ENCODE measurements at regions not wholly inside any gene's neighbourhood (a gene's known extent, or its start where the extent isn't known, plus 50 kb on each side); places are given as distances from the start of the nearest gene placed in this dataset.

DNA sequence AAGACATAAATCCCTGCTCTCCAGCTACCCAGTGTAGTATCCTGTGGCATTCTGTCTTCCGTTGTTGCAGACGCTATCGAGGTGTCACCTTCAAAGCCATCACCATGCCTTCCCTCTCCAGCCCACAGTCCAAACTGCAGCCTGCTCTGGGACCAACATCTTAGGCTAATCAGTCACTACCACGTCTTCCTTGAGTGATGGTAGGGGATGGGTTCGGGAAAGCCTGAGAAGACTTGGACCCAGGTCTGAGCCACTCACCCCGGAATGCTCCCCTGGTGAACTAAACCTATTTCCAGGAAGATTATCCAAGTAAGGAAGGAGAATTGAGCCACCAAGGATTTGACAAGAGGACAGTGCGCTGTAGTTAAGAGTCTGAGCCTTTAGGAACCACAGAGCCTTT lies 52.9 kb upstream of the IRX1 start:
- no peak for DNase-seq

DNA sequence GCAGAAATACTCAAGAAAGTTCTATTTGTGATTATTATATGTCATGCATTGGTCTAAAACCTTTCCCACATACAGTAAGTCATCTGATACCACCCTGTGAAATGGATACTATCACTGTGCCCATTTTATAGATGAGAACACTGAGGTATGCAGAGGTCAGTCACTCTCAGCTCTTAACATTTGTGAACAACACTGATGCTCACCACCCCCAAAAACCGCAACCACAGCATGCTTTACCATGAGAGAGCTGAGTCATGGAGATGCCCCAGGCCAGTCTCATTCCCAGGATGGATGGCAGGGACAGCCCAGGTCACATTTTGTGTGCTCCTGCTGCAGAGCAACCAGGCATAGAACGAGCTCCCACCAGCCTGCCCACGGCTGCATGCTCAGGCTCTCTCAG lies 53.5 kb upstream of the IRX1 start:
- no peak for DNase-seq

DNA sequence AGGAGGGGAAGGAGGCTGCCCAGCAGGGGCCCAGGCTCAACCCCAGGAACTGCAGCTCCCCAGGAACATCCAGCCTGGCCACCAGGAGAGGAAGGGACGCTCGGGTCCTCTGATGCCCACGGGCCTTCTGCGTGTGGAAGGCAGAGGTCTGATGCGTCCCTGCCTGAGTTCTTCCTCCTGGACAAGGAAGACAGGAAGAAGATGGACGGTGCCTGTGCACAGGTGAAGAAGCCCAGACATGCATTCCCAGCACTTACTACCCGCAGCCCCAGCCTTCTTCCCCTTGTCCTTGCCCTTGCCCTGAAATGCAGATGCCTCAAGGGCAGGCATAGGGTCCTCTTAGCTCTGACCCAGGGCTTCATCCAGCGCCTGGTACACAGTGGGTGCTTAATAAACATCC lies 56.7 kb upstream of the IRX1 start:
- no peak for DNase-seq

- DNase-seq, result no peak
Measured at GRCh38 chr5:3537942-3538341, 57.7 kb upstream of the IRX1 start.

GRCh38 chr5:3535414-3536211 lies 60.0 kb upstream of the IRX1 start:
- DNase-seq, result no peak

DNA sequence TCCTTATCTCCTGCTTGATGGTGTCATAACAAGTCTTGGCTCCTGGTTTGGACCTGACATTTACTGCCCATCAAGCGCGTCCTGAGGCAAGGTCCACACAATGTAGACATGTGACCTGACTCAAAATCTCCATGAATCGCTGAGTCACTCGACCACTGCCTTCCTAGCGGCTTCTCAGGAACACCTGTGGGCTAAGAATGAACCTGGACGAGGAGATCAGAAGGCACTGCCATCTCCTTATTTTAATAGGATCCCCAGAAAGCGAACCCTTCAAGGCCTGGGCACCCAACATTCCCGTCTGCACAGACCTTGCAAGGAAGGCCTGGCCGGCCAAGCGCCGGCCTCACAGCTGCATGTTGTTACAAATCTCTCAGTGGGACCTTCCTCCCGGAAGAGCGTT lies 60.6 kb upstream of the IRX1 start:
- no peak for DNase-seq

- DNase-seq, result no peak
Measured at GRCh38 chr5:3531320-3531986, 64.2 kb upstream of the IRX1 start.

- no peak for DNase-seq
Measured at GRCh38 chr5:3530251-3530650, 65.4 kb upstream of the IRX1 start.

GRCh38 chr5:3526551-3527185 lies 69.0 kb upstream of the IRX1 start:
- no peak for DNase-seq

DNA sequence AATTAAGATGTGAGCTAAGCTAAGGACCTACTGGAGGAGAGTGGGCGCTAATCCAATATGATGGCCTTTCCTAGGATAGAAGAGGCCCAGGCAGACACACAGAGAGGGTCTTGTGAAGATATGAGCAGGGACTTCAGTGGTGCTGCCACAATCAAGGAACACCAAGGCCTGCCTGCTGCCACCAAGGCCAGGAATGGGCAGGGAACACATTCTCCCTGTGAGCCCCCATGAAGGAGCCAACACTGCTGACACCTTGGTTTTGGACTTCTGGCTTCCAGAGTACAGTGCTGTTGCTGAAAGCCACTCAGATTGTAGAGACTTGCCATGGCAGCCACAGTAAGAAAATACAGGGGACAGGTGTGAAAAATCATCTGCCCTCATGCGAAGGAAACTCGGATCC lies 73.1 kb upstream of the IRX1 start:
- DNase-seq, result no peak

GRCh38 chr5:3518576-3518975 lies 77.1 kb upstream of the IRX1 start:
- DNase-seq, result no peak

GRCh38 chr5:3518051-3518450 lies 77.6 kb upstream of the IRX1 start:
- no peak for DNase-seq

DNA sequence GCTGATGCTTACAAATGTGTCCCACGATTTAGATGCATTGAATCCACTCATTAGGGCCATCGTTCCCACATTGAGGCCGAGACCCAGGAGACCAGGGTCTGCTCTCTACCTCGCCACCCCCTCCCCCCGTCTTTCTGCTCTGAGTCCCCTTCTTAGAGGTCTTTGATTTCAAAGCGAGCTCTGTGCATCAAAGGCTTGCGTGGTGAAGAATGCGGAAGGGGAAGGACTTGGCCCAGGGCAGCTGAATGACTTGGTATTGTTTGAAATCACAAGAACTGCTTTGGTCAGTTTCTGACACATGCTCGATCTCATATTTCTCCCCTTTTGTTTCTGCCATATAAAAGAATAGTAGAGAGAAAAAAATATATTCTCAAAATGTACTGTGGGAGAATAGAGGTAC lies 78.3 kb upstream of the IRX1 start:
- no peak for DNase-seq

DNA sequence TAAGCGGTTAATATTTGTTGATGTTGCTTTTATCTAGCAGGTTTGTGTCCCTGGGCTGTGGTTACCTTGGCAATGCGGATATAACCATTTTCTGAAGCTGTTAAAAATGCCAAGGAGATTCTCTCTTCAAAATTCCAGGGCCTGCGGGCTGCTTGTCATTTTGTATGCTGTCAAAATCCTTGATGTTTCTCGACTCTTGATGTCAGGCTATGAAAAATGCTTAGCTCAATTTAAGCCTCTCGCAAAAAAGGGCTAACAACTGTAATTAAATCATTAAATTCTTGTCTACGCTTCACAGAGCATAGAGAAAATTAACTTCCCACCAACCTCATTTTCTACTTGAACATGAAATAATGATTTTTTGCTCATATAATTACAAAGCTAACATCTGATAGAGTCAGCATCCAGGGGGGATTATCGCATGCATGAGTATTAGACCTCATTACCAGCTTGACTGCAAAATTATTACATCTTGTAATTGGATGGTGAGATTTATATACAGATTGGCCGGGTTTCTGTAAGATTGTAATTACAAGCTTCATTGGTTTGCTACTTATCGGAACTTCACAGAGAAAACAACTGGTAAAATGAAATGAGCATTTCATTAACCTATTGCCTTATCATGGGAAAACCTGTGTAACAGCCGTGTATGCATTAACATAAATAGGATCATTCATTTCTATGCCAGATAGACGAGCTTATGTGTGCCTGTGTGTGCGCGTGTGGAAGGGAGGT lies 83.1 kb upstream of the IRX1 start:
- no peak for DNase-seq

DNA sequence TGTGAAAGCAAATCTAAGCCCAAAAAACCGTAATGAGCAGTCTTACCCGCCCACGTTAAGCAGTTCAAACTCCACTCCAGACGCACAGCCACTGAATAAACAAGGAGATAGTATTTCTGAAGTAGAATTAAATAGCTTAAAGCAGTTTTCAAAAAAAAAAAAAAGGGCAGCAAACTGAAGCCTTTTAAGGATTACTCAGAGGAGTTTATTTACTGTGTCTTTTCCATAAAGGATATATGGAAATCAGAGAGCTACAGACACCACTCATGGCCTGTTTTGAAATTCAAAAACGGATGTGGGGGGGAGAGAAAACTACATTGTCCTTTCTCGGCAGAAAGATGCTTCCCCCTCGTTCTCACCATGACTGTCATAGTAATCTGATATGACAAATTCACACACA lies 83.7 kb upstream of the IRX1 start:
- peak; percentile 46 for DNase-seq

GRCh38 chr5:3511519-3511918 lies 84.1 kb upstream of the IRX1 start:
- DNase-seq, result no peak

DNA sequence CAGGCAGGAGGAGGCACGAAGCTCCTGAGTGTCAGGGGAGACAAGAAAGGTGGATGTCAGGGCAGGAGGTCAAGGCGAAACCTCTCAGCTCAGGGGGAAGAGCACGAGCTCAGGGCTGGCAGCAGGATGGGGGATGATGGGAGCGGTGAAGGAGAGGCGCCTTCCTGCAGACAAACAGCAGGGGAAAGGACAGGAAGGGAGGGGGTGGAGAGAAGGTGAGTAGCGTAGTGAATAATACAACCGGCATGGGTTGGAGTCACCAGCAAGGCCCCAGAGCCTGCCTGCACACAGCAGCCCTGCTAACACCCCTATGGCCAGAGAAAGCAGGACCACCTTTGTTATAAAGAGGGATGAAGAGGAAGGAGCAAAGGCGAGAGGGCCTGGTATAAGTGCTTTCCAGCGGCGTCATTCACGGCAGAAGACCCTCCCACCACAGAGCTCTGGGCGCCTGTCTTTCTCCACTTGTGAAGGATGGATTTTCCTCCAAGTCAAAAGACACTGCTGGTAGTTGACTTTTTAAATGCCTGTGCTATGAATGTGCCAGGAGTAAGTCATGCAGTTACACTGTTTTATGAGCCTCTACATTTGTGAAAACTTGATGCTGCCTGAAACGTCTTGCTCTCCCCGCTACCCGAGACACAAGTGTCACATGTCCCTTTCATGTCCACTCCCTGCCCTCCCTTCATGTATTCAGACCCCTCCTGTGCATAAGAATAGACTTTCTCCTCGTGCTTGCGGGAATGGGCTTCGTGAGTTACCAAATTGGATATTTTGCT lies 84.8 kb upstream of the IRX1 start:
- DNase-seq, result no peak

GRCh38 chr5:3509290-3509689 lies 86.3 kb upstream of the IRX1 start:
- no peak for DNase-seq

GRCh38 chr5:3508395-3508794 lies 87.2 kb upstream of the IRX1 start:
- DNase-seq, result no peak

DNA sequence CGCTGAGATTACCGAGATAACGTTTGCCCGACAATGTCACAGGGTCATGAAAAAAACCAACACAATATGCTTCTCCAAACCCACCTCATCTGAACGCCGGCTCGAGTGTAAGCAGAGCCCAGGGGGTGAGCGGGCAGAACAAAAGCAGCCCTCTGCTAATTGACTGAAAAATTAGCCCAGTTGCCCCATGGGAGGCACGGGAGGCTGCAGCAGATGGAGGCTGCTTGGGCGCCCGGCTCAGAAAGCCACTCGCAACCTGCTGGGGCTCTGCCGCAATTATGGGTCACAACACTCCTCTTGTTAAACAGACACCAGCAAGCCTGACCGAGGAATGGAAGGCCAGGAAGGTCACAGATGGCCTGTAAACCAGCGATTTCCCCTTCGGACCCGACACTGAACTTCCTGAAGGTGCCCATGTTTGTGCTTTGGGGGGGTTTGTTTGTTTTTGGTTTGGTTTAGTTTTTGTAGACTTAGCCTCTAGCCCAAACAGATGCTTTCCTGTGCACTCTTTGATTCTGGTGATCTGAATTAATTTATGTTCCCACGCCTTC lies 104.6 kb upstream of the IRX1 start:
- no peak for DNase-seq

- no peak for DNase-seq
Measured at GRCh38 chr5:3489239-3489843, 106.3 kb upstream of the IRX1 start.

GRCh38 chr5:3484836-3485235 lies 110.8 kb upstream of the IRX1 start:
- DNase-seq, result no peak
